HG03135 (cell line): ENCODE measurements at regions not wholly inside any gene's neighbourhood (a gene's known extent, or its start where the extent isn't known, plus 50 kb on each side); places are given as distances from the start of the nearest gene placed in this dataset.
A peak's percentile ranks its signal among the peaks of the same experiment; 100 is the strongest.
"Not testable (repeated sequence)": the region's sequence is repeated elsewhere in the genome, so short reads cannot be mapped to it uniquely, and the experiment has no call there.

ENCODE experiments used
- ATAC-seq: cut with Tn5 transposase; IDR thresholded peaks from one replicate; pipeline ENCODE4 v1.9.1; 2021; ENCODE audit warnings: mild to moderate bottlenecking, moderate library complexity; ENCODE audit not compliant: unreplicated experiment

DNA sequence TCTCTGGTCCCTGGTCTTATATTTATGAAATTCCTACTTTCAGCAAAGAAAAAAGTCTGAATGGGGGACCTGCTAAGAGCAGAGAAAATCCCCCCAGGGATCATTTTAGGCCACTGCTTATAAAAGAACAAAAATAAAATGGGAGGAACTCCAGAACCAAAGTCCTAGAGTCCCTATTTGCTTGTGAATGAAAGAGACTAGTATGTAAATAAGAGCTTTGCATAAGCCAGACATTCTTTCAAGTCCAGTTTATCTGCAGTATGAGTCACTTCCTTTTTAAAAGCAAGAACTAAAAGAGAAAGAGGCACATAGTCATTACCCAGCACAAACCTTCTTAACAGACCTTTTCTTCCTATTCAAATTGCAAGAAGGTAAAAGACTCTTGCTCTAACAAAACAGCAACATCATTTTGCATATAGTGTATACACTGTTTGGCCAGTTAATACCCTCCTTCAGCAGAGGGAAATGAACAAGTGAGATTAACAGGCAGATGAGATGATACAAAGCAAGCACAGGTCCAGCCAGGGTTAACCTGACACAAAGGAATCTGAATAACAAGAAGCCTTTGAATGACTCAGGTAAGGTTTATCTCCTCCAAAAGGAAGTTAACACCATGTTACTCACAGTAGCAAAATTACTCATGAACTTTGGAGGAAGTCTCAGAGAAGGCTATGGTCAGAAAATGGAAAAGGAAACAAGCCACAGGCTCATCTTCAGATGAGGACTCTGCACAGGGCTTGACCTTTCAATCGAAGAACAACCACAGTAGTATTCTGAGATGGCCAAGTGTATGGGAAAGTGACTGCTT is 87.3 kb downstream of the PHLDA1 start:
- ATAC-seq, result peak; percentile 96

DNA sequence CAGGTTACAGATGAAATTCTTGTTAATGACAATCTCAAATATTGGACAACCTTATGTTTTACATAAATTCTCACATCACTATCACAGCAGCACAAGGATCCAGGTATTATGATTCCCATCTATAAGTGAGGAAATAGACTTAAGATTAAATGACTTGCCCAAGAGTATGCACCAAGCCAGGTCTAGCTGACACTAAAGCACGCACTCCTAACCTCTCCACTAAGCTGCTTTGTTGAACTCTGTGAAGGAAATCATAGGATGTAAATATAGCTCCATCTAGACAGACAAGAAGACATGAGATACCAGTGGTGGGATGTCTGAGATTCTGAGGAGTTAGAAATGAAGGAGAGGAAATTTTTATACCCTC is 87.9 kb downstream of the PHLDA1 start:
- ATAC-seq, result no peak

GRCh38 chr12:75941661-75942060 is 89.9 kb downstream of the PHLDA1 start:
- not testable (repeated sequence) for ATAC-seq

DNA sequence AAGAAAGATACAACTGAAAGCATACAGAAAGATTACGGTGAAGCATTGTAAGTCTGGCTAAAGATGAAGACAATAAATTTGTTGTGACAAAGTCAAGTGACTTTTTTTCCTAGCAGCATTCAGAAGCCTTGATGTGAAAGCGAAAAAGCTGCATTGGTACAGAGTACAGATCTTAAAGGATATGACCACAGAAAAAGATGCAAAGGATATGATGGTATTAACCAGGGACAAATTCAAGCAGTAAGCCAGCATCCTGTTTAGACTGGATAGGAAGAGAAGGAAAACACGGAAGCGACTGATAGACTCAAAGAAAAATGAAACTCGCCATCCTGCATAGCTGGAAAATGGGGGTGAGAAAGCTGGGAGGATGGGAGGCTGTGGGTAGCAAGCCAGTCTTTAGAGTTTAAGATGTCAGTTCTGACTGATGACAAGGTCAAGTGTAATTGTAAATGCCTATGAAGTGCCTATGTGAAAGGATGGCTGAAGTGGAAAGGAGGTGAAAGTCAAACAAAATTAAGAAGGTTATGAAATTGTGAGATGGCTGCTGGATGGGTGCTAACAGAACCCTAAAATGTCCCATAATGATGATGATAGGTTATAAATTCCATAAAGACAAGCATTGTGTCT is 92.4 kb downstream of the PHLDA1 start:
- no peak for ATAC-seq

DNA sequence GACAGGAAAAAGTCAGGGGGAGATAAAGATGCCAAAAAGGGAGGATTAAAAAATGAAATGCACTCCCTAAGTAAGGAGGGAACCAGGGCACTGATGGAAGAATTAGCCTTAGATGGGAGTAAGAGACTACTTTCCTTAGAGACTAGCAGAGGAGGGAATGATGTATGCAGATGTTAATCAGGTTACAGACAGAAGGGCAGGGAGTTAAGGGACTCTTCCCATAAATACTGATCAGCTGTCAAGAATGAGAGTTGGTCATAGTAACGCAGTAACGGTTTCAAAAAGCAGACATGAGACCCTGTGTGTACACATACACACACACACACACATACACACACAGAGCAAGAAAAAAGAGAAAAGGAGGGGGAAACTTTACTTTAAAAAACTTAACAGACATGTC is 93.4 kb downstream of the PHLDA1 start:
- no peak for ATAC-seq

GRCh38 chr12:75937486-75937885 is 94.1 kb downstream of the PHLDA1 start:
- ATAC-seq, result no peak

DNA sequence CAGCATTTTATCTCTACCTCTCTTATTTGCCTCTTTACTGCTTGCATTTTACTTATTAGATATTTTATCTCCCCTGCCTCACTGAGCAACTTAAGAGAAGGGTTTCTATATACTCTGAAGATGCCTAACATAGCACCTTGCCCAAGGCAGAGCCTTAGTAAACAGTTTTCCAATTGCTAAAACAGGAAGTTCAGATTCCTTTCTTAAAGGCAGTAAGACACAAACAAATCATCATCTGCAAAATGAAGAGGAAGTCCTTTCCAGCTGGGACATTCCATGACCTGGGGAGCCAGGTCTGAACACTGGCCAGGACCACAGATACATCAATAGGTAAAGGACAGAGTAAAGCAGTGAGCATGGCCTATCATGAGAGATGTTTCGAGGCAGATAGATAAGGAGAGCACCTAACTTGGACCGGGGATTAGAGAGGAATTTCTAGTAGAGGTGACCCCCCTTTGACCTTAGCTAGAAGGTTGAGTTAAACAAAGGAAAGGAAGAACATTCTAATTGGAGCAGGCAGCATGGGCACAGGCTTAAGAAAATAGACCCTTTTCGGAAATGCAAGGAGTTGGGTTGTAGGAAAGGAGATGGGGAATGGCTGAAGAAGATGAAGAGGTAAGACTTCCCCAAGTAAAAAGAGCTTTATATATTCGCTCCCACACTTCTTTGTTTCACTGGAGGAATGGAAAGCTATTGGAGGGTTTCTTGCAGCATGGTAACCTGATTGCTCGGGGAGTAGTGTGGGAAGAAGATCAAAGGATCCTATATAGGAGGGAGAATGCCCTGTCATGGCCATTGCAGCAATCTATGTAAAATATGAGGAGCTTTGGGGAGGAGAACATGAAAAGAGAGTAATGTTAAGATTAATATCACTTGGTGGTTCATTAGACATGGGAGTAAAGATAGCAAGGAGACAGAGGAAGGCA is 94.8 kb downstream of the PHLDA1 start:
- ATAC-seq, result no peak

- no peak for ATAC-seq
Observed at GRCh38 chr12:75935539-75936242, 95.9 kb downstream of the PHLDA1 start.

DNA sequence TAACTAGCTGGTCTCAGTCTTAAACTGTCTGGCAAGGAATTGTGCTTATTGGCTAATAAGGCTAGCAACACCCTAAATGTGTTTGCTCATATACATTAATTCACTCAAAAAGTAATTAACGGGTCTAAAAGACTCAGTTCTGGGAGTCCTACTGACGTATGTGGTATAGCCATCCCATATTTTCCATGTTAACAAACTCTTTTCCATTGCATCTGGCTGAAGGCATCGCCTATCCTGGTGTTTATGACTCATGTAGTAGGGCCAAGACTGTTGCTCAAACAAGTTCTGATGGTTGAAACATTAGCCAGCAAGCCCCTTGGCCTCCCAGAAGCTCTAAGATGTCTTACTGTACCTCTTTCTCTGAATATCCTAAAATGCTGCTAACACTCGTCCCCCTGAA is 98.5 kb downstream of the PHLDA1 start:
- ATAC-seq, result no peak

GRCh38 chr12:75932241-75932640 is 99.3 kb downstream of the PHLDA1 start:
- ATAC-seq, result no peak

GRCh38 chr12:75923964-75924666 is 107.5 kb downstream of the PHLDA1 start:
- no peak for ATAC-seq

DNA sequence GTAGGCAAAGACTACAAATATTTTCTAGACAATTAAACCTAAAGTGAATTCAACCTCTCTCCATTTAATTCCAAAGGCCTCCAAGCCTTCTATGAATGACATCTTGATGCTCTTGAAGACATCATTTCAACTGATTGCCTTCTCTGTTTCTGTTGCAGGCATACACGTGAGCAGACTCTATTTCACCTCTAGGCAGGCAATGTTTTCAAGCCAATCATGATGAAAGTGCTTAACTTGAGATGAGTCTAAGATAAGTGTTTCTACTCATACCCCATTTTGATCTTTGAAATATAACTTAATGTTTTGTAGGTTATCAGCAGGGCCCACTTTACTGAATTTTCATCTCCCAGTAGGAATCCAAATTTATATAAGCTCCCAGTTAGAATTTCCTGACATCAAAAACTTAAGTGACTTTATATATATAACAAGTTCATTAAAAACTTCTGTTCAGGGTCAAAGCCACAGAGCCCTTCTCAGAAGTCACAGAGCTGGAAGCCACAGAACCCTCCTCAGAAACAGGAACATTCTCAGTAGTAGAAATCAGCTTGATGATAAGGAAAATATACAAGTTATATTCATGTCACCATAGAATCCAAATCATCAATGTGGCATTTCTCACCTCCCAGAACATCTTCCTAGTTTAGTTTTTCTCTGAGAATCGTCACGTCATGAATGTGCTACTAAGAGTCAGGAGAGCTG is 108.5 kb downstream of the PHLDA1 start:
- ATAC-seq, result no peak

GRCh38 chr12:75921622-75922289 is 109.8 kb downstream of the PHLDA1 start:
- no peak for ATAC-seq

DNA sequence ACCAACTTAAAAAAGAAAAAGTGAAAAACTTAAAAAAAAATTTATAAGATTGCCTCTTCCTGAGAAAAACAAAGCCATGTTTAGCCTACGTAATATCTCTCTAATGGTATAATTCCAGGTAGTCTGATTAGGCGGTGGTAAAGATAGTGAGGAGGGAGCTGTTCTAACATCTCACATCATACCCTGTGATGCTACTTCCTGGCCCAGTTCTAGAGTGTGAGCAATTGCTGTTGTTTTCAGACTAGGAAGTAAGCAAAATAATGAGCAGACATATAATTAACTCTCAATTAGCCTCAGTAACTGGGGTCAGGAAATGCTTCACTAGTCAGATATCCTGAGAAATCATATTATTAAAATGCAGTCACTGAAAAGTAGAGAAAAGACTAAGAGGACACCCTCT is 113.9 kb downstream of the PHLDA1 start:
- ATAC-seq, result no peak

DNA sequence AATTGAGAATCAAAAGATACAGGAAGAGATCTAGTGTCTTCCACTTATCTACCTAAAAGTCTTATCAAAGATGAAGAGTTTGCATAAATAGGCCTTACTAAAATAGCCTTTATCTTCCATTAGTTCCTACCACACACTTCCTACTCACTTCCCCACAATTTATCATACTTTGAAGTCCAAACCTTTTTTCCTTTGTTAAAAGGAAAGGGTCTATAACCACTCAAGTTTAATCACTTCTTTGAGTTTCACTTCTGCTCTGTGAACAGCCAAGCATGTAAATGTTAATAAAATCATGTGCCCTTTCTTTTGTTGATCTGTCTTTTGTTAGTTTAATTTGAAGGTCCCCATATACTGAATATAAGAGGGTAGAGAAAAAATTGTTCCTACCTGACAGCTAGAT is 114.5 kb downstream of the PHLDA1 start:
- ATAC-seq, result no peak

- ATAC-seq, result no peak
Observed at GRCh38 chr12:75913502-75914351, 117.8 kb downstream of the PHLDA1 start.

- ATAC-seq, result no peak
Observed at GRCh38 chr12:75909714-75910656, 121.6 kb downstream of the PHLDA1 start.
